ENCODE measurements at regions not wholly inside any gene's neighbourhood (a gene's known extent, or its start where the extent isn't known, plus 50 kb on each side); places are given as distances from the start of the nearest gene placed in this dataset.
"Not testable (repeated sequence)": the region's sequence is repeated elsewhere in the genome, so short reads cannot be mapped to it uniquely, and the experiment has no call there.

GRCh38 chrX:27136325-27136724 is 326.8 kb downstream of the PPP4R3C start:
- ATAC-seq (ENCODE audit: insufficient read depth, low FRiP score) (no peak), DNase-seq (no peak)
- no peak overlapping the region for H3K27ac ChIP-seq (ENCODE audit: low read depth in 1 of 2, low read length in 1 of 2)
- no peaks in the 10 kb centered on the region for H3K4me1 ChIP-seq (ENCODE audit: control insufficient read depth in 5 of 5, insufficient read depth in 5 of 5, low read length in 5 of 5)
- H3K9me3 ChIP-seq (ENCODE audit: control insufficient read depth in 4 of 4, insufficient read depth in 3 of 4, low read length in 3 of 4), result no peaks in the 10 kb centered on the region
- no peaks in the 10 kb centered on the region for H3K36me3 ChIP-seq (ENCODE audit: control insufficient read depth in 4 of 4, insufficient read depth in 4 of 4, low read length in 4 of 4)
- TF ChIP-seq CTCF (IDR thresholded peaks at IDR 0.05; ENCODE audit: control extremely low read depth, extremely low read depth), result no peak
- H3K4me3 ChIP-seq, result no peak overlapping the region
- WGBS, 2 donors, result 55 to 90% methylated on average over 1 of the region's 1 CpG
- no peak overlapping the region for H3K9ac ChIP-seq (ENCODE audit: insufficient read depth in 1 of 2, low read length in 2 of 2)
- H3K27me3 ChIP-seq (ENCODE audit: control insufficient read depth in 3 of 3, insufficient read depth in 3 of 3, low read length in 2 of 3), result no peaks in the 10 kb centered on the region

- Histone ChIP-seq H3K9ac (ENCODE audit: insufficient read depth in 1 of 2, low read length in 2 of 2) (no peak overlapping the region), H3K36me3 (ENCODE audit: control insufficient read depth in 4 of 4, insufficient read depth in 4 of 4, low read length in 4 of 4) (no peaks in the 10 kb centered on the region), H3K27ac (ENCODE audit: low read depth in 1 of 2, low read length in 1 of 2) (no peak overlapping the region), H3K4me1 (ENCODE audit: control insufficient read depth in 5 of 5, insufficient read depth in 5 of 5, low read length in 5 of 5) (no peaks in the 10 kb centered on the region), H3K9me3 (ENCODE audit: control insufficient read depth in 4 of 4, insufficient read depth in 3 of 4, low read length in 3 of 4) (no peaks in the 10 kb centered on the region), H3K4me3 (no peak overlapping the region), H3K27me3 (ENCODE audit: control insufficient read depth in 3 of 3, insufficient read depth in 3 of 3, low read length in 2 of 3) (no peaks in the 10 kb centered on the region)
- DNase-seq (peak in 2 of 3 donors; percentile 36 to 45), ATAC-seq (ENCODE audit: insufficient read depth, low FRiP score) (no peak)
- no peak for TF ChIP-seq CTCF (IDR thresholded peaks at IDR 0.05; ENCODE audit: control extremely low read depth, extremely low read depth)
- WGBS, 2 donors, result 57 to 61% methylated on average over 1 of the region's 1 CpG
Observed at GRCh38 chrX:27132862-27133261, 330.3 kb downstream of the PPP4R3C start.

GRCh38 chrX:27087176-27087575 is 376.0 kb downstream of the PPP4R3C start:
- not testable (repeated sequence) for H3K4me1 ChIP-seq (ENCODE audit: control insufficient read depth in 5 of 5, insufficient read depth in 5 of 5, low read length in 5 of 5); DNase-seq; H3K9me3 ChIP-seq (ENCODE audit: control insufficient read depth in 4 of 4, insufficient read depth in 3 of 4, low read length in 3 of 4); H3K4me3 ChIP-seq; H3K9ac ChIP-seq (ENCODE audit: insufficient read depth in 1 of 2, low read length in 2 of 2); H3K27me3 ChIP-seq (ENCODE audit: control insufficient read depth in 3 of 3, insufficient read depth in 3 of 3, low read length in 2 of 3); H3K36me3 ChIP-seq (ENCODE audit: control insufficient read depth in 4 of 4, insufficient read depth in 4 of 4, low read length in 4 of 4); ATAC-seq (ENCODE audit: insufficient read depth, low FRiP score); H3K27ac ChIP-seq (ENCODE audit: low read depth in 1 of 2, low read length in 1 of 2)
- WGBS, 2 donors, result 83 to 92% methylated on average over 11 of the region's 11 CpGs

- no peak overlapping the region for H3K27ac ChIP-seq (ENCODE audit: low read depth in 1 of 2, low read length in 1 of 2)
- no peaks in the 10 kb centered on the region for H3K27me3 ChIP-seq (ENCODE audit: control insufficient read depth in 3 of 3, insufficient read depth in 3 of 3, low read length in 2 of 3)
- no peaks in the 10 kb centered on the region for H3K4me1 ChIP-seq (ENCODE audit: control insufficient read depth in 5 of 5, insufficient read depth in 5 of 5, low read length in 5 of 5)
- no peak overlapping the region for H3K9ac ChIP-seq (ENCODE audit: insufficient read depth in 1 of 2, low read length in 2 of 2)
- H3K36me3 ChIP-seq (ENCODE audit: control insufficient read depth in 4 of 4, insufficient read depth in 4 of 4, low read length in 4 of 4), result no peaks in the 10 kb centered on the region
- no peaks in the 10 kb centered on the region for H3K9me3 ChIP-seq (ENCODE audit: control insufficient read depth in 4 of 4, insufficient read depth in 3 of 4, low read length in 3 of 4)
- no peak for TF ChIP-seq CTCF (IDR thresholded peaks at IDR 0.05; ENCODE audit: control extremely low read depth, extremely low read depth)
- WGBS, 2 donors, result 66 to 88% methylated on average over 1 of the region's 1 CpG
- ATAC-seq (ENCODE audit: insufficient read depth, low FRiP score) (no peak), DNase-seq (no peak)
- no peak overlapping the region for H3K4me3 ChIP-seq
Observed at GRCh38 chrX:27086237-27086636, 376.9 kb downstream of the PPP4R3C start.
